ENCODE measurements at regions not wholly inside any gene's neighbourhood (a gene's known extent, or its start where the extent isn't known, plus 50 kb on each side); places are given as distances from the start of the nearest gene placed in this dataset.

GRCh38 chr10:108003576-108003975 lies 839.1 kb upstream of the SORCS1 start:
- TF ChIP-seq, protein P1, sequence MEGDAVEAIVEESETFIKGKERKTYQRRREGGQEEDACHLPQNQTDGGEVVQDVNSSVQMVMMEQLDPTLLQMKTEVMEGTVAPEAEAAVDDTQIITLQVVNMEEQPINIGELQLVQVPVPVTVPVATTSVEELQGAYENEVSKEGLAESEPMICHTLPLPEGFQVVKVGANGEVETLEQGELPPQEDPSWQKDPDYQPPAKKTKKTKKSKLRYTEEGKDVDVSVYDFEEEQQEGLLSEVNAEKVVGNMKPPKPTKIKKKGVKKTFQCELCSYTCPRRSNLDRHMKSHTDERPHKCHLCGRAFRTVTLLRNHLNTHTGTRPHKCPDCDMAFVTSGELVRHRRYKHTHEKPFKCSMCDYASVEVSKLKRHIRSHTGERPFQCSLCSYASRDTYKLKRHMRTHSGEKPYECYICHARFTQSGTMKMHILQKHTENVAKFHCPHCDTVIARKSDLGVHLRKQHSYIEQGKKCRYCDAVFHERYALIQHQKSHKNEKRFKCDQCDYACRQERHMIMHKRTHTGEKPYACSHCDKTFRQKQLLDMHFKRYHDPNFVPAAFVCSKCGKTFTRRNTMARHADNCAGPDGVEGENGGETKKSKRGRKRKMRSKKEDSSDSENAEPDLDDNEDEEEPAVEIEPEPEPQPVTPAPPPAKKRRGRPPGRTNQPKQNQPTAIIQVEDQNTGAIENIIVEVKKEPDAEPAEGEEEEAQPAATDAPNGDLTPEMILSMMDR (IDR thresholded peaks at IDR 0.05; ENCODE audit: extremely low read depth, missing control alignments): no peak
- DNase-seq (ENCODE audit: low spot score): no peak

DNA sequence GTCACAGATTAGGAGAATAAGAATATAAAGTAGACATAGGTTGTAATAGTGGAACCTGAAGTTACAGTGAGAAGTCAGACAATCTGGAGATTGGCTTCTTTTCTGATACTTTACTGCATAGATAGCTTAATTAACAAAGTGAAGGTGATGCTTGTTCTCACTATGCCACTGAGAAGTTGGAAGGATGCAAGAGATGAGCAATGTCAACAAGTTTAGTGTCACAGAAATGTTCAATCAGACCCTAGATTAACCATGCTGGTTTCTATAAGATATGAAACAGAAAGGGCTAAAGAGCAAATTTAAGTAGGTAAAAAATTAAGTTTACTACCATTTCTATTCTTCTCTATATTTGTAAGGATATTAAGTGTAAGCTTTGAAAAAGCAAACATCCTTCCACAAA lies 838.6 kb upstream of the SORCS1 start:
- DNase-seq (ENCODE audit: low spot score): no peak
- TF ChIP-seq, protein P1 (IDR thresholded peaks at IDR 0.05; ENCODE audit: extremely low read depth, missing control alignments): no peak

GRCh38 chr10:108000365-108000764 lies 835.9 kb upstream of the SORCS1 start:
- DNase-seq (ENCODE audit: low spot score): no peak

DNA sequence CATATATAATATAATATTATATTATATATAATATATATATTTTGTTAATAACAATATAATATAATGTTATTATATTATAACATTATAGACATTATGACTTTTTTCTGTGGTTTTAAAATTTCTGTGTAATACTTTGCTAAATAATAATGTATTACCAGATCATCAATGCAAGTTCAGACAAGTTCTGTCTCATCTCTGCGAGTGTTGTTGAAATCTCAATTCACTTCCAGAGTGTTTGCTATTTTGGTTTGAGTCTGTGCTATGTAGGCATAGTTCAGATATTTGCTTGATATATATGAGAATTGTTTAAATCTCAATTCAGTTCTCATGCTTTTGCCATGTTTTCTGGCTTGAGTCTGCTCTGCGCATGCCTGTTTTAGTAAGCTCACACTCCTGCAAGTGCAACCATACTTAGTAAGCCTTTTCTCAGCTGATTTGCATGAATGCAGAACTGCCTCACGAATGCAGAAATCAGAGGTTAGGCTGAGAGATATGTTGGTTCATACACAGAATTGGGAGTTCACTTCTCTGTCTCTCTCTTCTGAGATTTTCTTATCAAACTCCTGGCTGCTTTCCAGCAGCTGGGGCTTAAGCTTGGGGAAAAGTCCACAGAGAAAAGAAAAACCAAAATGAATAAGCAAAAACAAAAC lies 830.2 kb upstream of the SORCS1 start:
- TF ChIP-seq, protein P1 (IDR thresholded peaks at IDR 0.05; ENCODE audit: extremely low read depth, missing control alignments): no peak
- no peak for DNase-seq (ENCODE audit: low spot score)

More at GRCh38 chr10:108000365-108000764, 835.9 kb upstream of the SORCS1 start:
- TF ChIP-seq, protein P1 (IDR thresholded peaks at IDR 0.05; ENCODE audit: extremely low read depth, missing control alignments): no peak

DNA sequence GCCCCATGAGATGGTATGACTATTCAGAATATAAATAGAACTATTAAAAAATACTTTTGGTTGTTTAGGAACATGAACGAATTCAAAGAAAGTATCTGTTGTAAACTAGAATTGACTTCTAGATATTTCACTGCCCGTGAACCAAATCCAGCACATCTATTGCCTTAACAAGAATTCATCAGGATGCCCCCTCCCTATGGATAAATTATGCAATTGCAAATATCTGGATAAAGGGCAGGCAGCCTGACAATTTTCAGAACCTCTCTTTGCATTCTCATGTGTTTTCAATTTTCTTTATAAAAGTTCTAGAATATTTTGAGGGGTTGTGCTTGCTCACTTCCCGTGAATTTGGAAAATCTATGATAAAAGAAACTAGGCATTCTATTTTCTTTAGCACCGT lies 822.1 kb upstream of the SORCS1 start:
- TF ChIP-seq, protein P1 (IDR thresholded peaks at IDR 0.05; ENCODE audit: extremely low read depth, missing control alignments): no peak
- DNase-seq (ENCODE audit: low spot score): no peak

GRCh38 chr10:107984581-107984980 lies 820.1 kb upstream of the SORCS1 start:
- TF ChIP-seq, protein P1 (IDR thresholded peaks at IDR 0.05; ENCODE audit: extremely low read depth, missing control alignments): no peak
- DNase-seq (ENCODE audit: low spot score): no peak

GRCh38 chr10:107984149-107984548 lies 819.6 kb upstream of the SORCS1 start:
- no peak for DNase-seq (ENCODE audit: low spot score)

More at GRCh38 chr10:107984149-107984548, 819.6 kb upstream of the SORCS1 start:
- TF ChIP-seq, protein P1 (IDR thresholded peaks at IDR 0.05; ENCODE audit: extremely low read depth, missing control alignments): no peak

Measured in GM20000 (cell line).